ENCODE measurements at regions not wholly inside any gene's neighbourhood (a gene's known extent, or its start where the extent isn't known, plus 50 kb on each side); places are given as distances from the start of the nearest gene placed in this dataset.

GRCh38 chr16:82241469-82242052 is 71.5 kb upstream of the MPHOSPH6 start:
- Histone ChIP-seq H3K18ac (ENCODE audit: low read depth, low read length) (no peak overlapping the region), H4K8ac (ENCODE audit: low read depth in 2 of 2, low read length in 2 of 2) (no peak overlapping the region)
- CTCF ChIA-PET = interaction anchor here (0.6 to 1.6 kb wide), 3 partner anchors 12 to 210 kb away, joined by 4 to 5 read pairs (median 4); no protein-coding TSS in a partner anchor

More at GRCh38 chr16:82241469-82242052, 71.5 kb upstream of the MPHOSPH6 start:
- H2AK9ac ChIP-seq (replicated peaks; ENCODE audit: low read depth, low read length, poor library complexity) = no peak overlapping the region
- no peak overlapping the region for H4K91ac ChIP-seq (ENCODE audit: insufficient read depth, low read depth, low read length)
- peaks cover 2% of the 10 kb centered on the region; the same call in 1 of the 2 replicates for H3K9me3 ChIP-seq (ENCODE audit: control insufficient read depth, insufficient read depth, low read length)
- H3K9me1 ChIP-seq (ENCODE audit: insufficient read depth, low read length) = no peaks in the 10 kb centered on the region
- H2AK5ac ChIP-seq (ENCODE audit: low read depth, low read length) = no peak overlapping the region
- no peak overlapping the region for H3K23ac ChIP-seq (ENCODE audit: low read depth, low read length)
- H2BK120ac ChIP-seq (ENCODE audit: low read depth, low read length) = no peak overlapping the region
- no peaks in the 10 kb centered on the region for H4K20me1 ChIP-seq (ENCODE audit: insufficient read depth, low read length)
- no peak overlapping the region for H3K14ac ChIP-seq (replicated peaks; ENCODE audit: low read depth, low read length)
- H2BK20ac ChIP-seq (ENCODE audit: low read depth, low read length) = no peak overlapping the region
- H3K4me3 ChIP-seq (ENCODE audit: insufficient read depth, low read depth, low read length) = no peak overlapping the region
- no peaks in the 10 kb centered on the region for H3K36me3 ChIP-seq (ENCODE audit: control insufficient read depth, insufficient read depth, low read length)
- no peak overlapping the region for H4K5ac ChIP-seq (ENCODE audit: low read depth, low read length)
- no peak overlapping the region for H2BK5ac ChIP-seq (ENCODE audit: low read depth, low read length, poor library complexity, severe bottlenecking)
- H3K27me3 ChIP-seq (ENCODE audit: control insufficient read depth, insufficient read depth, low read length) = peaks cover 4% of the 10 kb centered on the region
- H2AFZ ChIP-seq (replicated peaks; ENCODE audit: low read length, poor library complexity) = no peak overlapping the region
- no peaks in the 10 kb centered on the region for H3K79me1 ChIP-seq (ENCODE audit: low read depth in 1 of 2, low read length in 2 of 2)
- no peak for DNase-seq
- POLR2A ChIA-PET (ENCODE audit: unreplicated experiment) = no interaction called here
- H3K56ac ChIP-seq (ENCODE audit: extremely low read depth, insufficient read depth, low read length) = no peak overlapping the region
- no peak overlapping the region for H3K9ac ChIP-seq (ENCODE audit: low read depth, low read length)
- H3K4me1 ChIP-seq (ENCODE audit: control insufficient read depth, insufficient read depth, low read length) = no peaks in the 10 kb centered on the region
- no TSS peak for BruUV-seq (replicated peaks)
- in situ Hi-C loops (cut with MboI; ENCODE audit: low sequenced_read_pairs) (no loop called here), dilution Hi-C loops (cut with HindIII; ENCODE audit: low sequenced_read_pairs, unreplicated experiment) (no loop called here), intact Hi-C loops (cut with micrococcal nuclease) (no loop called here)
- ATAC-seq (ENCODE audit: low read depth) = no peak
- H2BK15ac ChIP-seq (ENCODE audit: low read depth, low read length) = no peak overlapping the region
- WGBS, 2 experiments (ENCODE audit: extremely low coverage in 2 of 2, insufficient read length in 1 of 2) = no CpG with 5 or more reads among the region's 5 CpGs
- TF ChIP-seq RAD21 (IDR thresholded peaks at IDR 0.05; ENCODE audit: low read length) = no peak
- TF ChIP-seq FOS (IDR thresholded peaks at IDR 0.05; ENCODE audit: low read depth, low read length) = no peak
- TF ChIP-seq MXI1 (IDR thresholded peaks at IDR 0.05; ENCODE audit: borderline replicate concordance, low read depth, low read length) = no peak
- no peak for TF ChIP-seq NFE2L2 (IDR thresholded peaks at IDR 0.05; ENCODE audit: low read depth, low read length)
- TF ChIP-seq MAZ (IDR thresholded peaks at IDR 0.05; ENCODE audit: borderline replicate concordance, low read depth, low read length) = no peak
- no peak overlapping the region for H3K4ac ChIP-seq (ENCODE audit: low read depth, low read length)
- H3K27ac ChIP-seq (ENCODE audit: insufficient read depth, low read length) = no peak overlapping the region
- no peak overlapping the region for H3K4me2 ChIP-seq (ENCODE audit: low read depth, low read length)
